ENCODE measurements at regions not wholly inside any gene's neighbourhood (a gene's known extent, or its start where the extent isn't known, plus 50 kb on each side); places are given as distances from the start of the nearest gene placed in this dataset.

GRCh38 chr1:195788721-195789120, 819.5 kb downstream of the KCNT2 start:
- Mint-ChIP-seq H3K27me3 (ENCODE audit: low read depth) (no peaks in the 10 kb centered on the region), H3K4me1 (ENCODE audit: low read depth) (no peaks in the 10 kb centered on the region), H3K4me3 (no peak overlapping the region), H3K36me3 (ENCODE audit: low read depth) (no peaks in the 10 kb centered on the region), H3K9me3 (peaks cover 4% of the 10 kb centered on the region), H3K27ac (no peak overlapping the region)
- DNase-seq (ENCODE audit: low spot score), result no peak

GRCh38 chr1:195785830-195786229, 822.4 kb downstream of the KCNT2 start:
- Mint-ChIP-seq H3K9me3 (peaks cover 4% of the 10 kb centered on the region), H3K4me1 (ENCODE audit: low read depth) (no peaks in the 10 kb centered on the region), H3K36me3 (ENCODE audit: low read depth) (no peaks in the 10 kb centered on the region), H3K27me3 (ENCODE audit: low read depth) (no peaks in the 10 kb centered on the region), H3K4me3 (no peak overlapping the region), H3K27ac (no peak overlapping the region)
- DNase-seq (ENCODE audit: low spot score), result no peak

GRCh38 chr1:195773931-195774330, 834.3 kb downstream of the KCNT2 start:
- Mint-ChIP-seq H3K27me3 (ENCODE audit: low read depth) (no peaks in the 10 kb centered on the region), H3K9me3 (no peaks in the 10 kb centered on the region), H3K27ac (no peak overlapping the region), H3K4me3 (no peak overlapping the region), H3K4me1 (ENCODE audit: low read depth) (no peaks in the 10 kb centered on the region), H3K36me3 (ENCODE audit: low read depth) (no peaks in the 10 kb centered on the region)
- DNase-seq (ENCODE audit: low spot score), result no peak

- no peak overlapping the region for H3K27ac Mint-ChIP-seq
- H3K4me1 Mint-ChIP-seq (ENCODE audit: low read depth), result no peaks in the 10 kb centered on the region
- no peak overlapping the region for H3K4me3 Mint-ChIP-seq
- H3K27me3 Mint-ChIP-seq (ENCODE audit: low read depth), result no peaks in the 10 kb centered on the region
- H3K36me3 Mint-ChIP-seq (ENCODE audit: low read depth), result no peaks in the 10 kb centered on the region
- no peak for DNase-seq (ENCODE audit: low spot score)
- H3K9me3 Mint-ChIP-seq, result no peaks in the 10 kb centered on the region
These were observed 838.8 kb downstream of the KCNT2 start for GRCh38 chr1:195769461-195769860.

GRCh38 chr1:195768936-195769335, 839.3 kb downstream of the KCNT2 start:
- no peaks in the 10 kb centered on the region for H3K4me1 Mint-ChIP-seq (ENCODE audit: low read depth)
- no peaks in the 10 kb centered on the region for H3K27me3 Mint-ChIP-seq (ENCODE audit: low read depth)
- no peak for DNase-seq (ENCODE audit: low spot score)
- H3K27ac Mint-ChIP-seq, result no peak overlapping the region
- H3K36me3 Mint-ChIP-seq (ENCODE audit: low read depth), result no peaks in the 10 kb centered on the region
- no peaks in the 10 kb centered on the region for H3K9me3 Mint-ChIP-seq
- no peak overlapping the region for H3K4me3 Mint-ChIP-seq

- H3K9me3 Mint-ChIP-seq, result no peaks in the 10 kb centered on the region
- H3K4me3 Mint-ChIP-seq, result no peak overlapping the region
- no peak for DNase-seq (ENCODE audit: low spot score)
- H3K4me1 Mint-ChIP-seq (ENCODE audit: low read depth), result no peaks in the 10 kb centered on the region
- no peak overlapping the region for H3K27ac Mint-ChIP-seq
- H3K27me3 Mint-ChIP-seq (ENCODE audit: low read depth), result no peaks in the 10 kb centered on the region
- H3K36me3 Mint-ChIP-seq (ENCODE audit: low read depth), result no peaks in the 10 kb centered on the region
These were observed 839.9 kb downstream of the KCNT2 start for GRCh38 chr1:195768377-195768776.

- Mint-ChIP-seq H3K9me3 (no peaks in the 10 kb centered on the region), H3K36me3 (ENCODE audit: low read depth) (no peaks in the 10 kb centered on the region), H3K4me1 (ENCODE audit: low read depth) (no peaks in the 10 kb centered on the region), H3K4me3 (no peak overlapping the region), H3K27me3 (ENCODE audit: low read depth) (no peaks in the 10 kb centered on the region), H3K27ac (no peak overlapping the region)
- DNase-seq (ENCODE audit: low spot score), result no peak
These were observed 841.5 kb downstream of the KCNT2 start for GRCh38 chr1:195766709-195767108.

GRCh38 chr1:195765099-195765498, 843.1 kb downstream of the KCNT2 start:
- Mint-ChIP-seq H3K4me1 (ENCODE audit: low read depth) (no peaks in the 10 kb centered on the region), H3K4me3 (no peak overlapping the region), H3K9me3 (no peaks in the 10 kb centered on the region), H3K27me3 (ENCODE audit: low read depth) (no peaks in the 10 kb centered on the region), H3K36me3 (ENCODE audit: low read depth) (no peaks in the 10 kb centered on the region), H3K27ac (no peak overlapping the region)
- DNase-seq (ENCODE audit: low spot score), result no peak

GRCh38 chr1:195763907-195764374, 844.3 kb downstream of the KCNT2 start:
- DNase-seq (ENCODE audit: low spot score), result no peak
- Mint-ChIP-seq H3K27ac (no peak overlapping the region), H3K27me3 (ENCODE audit: low read depth) (no peaks in the 10 kb centered on the region), H3K36me3 (ENCODE audit: low read depth) (no peaks in the 10 kb centered on the region), H3K4me3 (no peak overlapping the region), H3K4me1 (ENCODE audit: low read depth) (no peaks in the 10 kb centered on the region), H3K9me3 (no peaks in the 10 kb centered on the region)

- no peaks in the 10 kb centered on the region for H3K27me3 Mint-ChIP-seq (ENCODE audit: low read depth)
- DNase-seq (ENCODE audit: low spot score), result no peak
- H3K36me3 Mint-ChIP-seq (ENCODE audit: low read depth), result no peaks in the 10 kb centered on the region
- no peak overlapping the region for H3K4me3 Mint-ChIP-seq
- H3K27ac Mint-ChIP-seq, result no peak overlapping the region
- H3K9me3 Mint-ChIP-seq, result no peaks in the 10 kb centered on the region
- no peaks in the 10 kb centered on the region for H3K4me1 Mint-ChIP-seq (ENCODE audit: low read depth)
These were observed 844.9 kb downstream of the KCNT2 start for GRCh38 chr1:195763146-195763906.

- H3K4me1 Mint-ChIP-seq (ENCODE audit: low read depth), result no peaks in the 10 kb centered on the region
- H3K27ac Mint-ChIP-seq, result no peak overlapping the region
- H3K36me3 Mint-ChIP-seq (ENCODE audit: low read depth), result no peaks in the 10 kb centered on the region
- H3K4me3 Mint-ChIP-seq, result no peak overlapping the region
- no peak for DNase-seq (ENCODE audit: low spot score)
- H3K9me3 Mint-ChIP-seq, result no peaks in the 10 kb centered on the region
- H3K27me3 Mint-ChIP-seq (ENCODE audit: low read depth), result no peaks in the 10 kb centered on the region
These were observed 847.1 kb downstream of the KCNT2 start for GRCh38 chr1:195761104-195761503.

- Mint-ChIP-seq H3K4me3 (no peak overlapping the region), H3K4me1 (ENCODE audit: low read depth) (no peaks in the 10 kb centered on the region), H3K36me3 (ENCODE audit: low read depth) (no peaks in the 10 kb centered on the region), H3K27ac (no peak overlapping the region), H3K27me3 (ENCODE audit: low read depth) (no peaks in the 10 kb centered on the region), H3K9me3 (no peaks in the 10 kb centered on the region)
- DNase-seq (ENCODE audit: low spot score), result no peak
These were observed 852.1 kb downstream of the KCNT2 start for GRCh38 chr1:195756109-195756508.

- DNase-seq (ENCODE audit: low spot score), result no peak
- no peaks in the 10 kb centered on the region for H3K36me3 Mint-ChIP-seq (ENCODE audit: low read depth)
- no peak overlapping the region for H3K27ac Mint-ChIP-seq
- H3K27me3 Mint-ChIP-seq (ENCODE audit: low read depth), result no peaks in the 10 kb centered on the region
- no peaks in the 10 kb centered on the region for H3K9me3 Mint-ChIP-seq
- no peak overlapping the region for H3K4me3 Mint-ChIP-seq
- H3K4me1 Mint-ChIP-seq (ENCODE audit: low read depth), result no peaks in the 10 kb centered on the region
These were observed 853.4 kb downstream of the KCNT2 start for GRCh38 chr1:195754874-195755273.

- H3K9me3 Mint-ChIP-seq, result no peaks in the 10 kb centered on the region
- H3K27ac Mint-ChIP-seq, result no peak overlapping the region
- no peak for DNase-seq (ENCODE audit: low spot score)
- H3K4me3 Mint-ChIP-seq, result no peak overlapping the region
- no peaks in the 10 kb centered on the region for H3K27me3 Mint-ChIP-seq (ENCODE audit: low read depth)
- H3K36me3 Mint-ChIP-seq (ENCODE audit: low read depth), result no peaks in the 10 kb centered on the region
- H3K4me1 Mint-ChIP-seq (ENCODE audit: low read depth), result no peaks in the 10 kb centered on the region
These were observed 853.9 kb downstream of the KCNT2 start for GRCh38 chr1:195754303-195754702.

- Mint-ChIP-seq H3K27ac (no peak overlapping the region), H3K9me3 (no peaks in the 10 kb centered on the region), H3K4me3 (no peak overlapping the region), H3K36me3 (ENCODE audit: low read depth) (no peaks in the 10 kb centered on the region), H3K27me3 (ENCODE audit: low read depth) (no peaks in the 10 kb centered on the region), H3K4me1 (ENCODE audit: low read depth) (no peaks in the 10 kb centered on the region)
- DNase-seq (ENCODE audit: low spot score), result no peak
These were observed 859.3 kb downstream of the KCNT2 start for GRCh38 chr1:195748969-195749368.
